ENCODE measurements at regions not wholly inside any gene's neighbourhood (a gene's known extent, or its start where the extent isn't known, plus 50 kb on each side); places are given as distances from the start of the nearest gene placed in this dataset.

DNA sequence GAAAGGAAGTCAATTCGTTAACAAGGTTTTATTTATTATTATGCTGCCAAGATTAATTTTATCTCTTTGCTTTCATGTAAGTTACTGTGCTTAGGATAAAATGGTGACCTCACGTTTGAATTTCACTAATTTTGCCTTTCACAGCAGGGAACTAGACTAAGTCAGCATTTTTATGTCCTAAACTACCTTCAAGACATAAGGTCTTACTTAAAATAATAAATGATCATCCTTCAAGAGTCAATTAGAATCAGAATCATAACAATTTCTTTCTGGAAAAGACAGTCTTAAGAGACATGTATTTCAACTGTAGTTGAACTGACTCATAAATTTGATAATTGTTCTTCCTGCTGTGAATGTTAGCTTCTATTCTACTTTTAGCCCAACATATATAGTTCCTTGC lies 893.8 kb downstream of the KCNJ2 start:
- TF ChIP-seq POLR2A (IDR thresholded peaks at IDR 0.05; ENCODE audit: low read depth, low read length) = no peak
- TF ChIP-seq TAF1 (IDR thresholded peaks at IDR 0.05; ENCODE audit: borderline replicate concordance, low read depth, low read length) = no peak
